SK-N-MC (cell line): ENCODE measurements at regions not wholly inside any gene's neighbourhood (a gene's known extent, or its start where the extent isn't known, plus 50 kb on each side); places are given as distances from the start of the nearest gene placed in this dataset.

Source experiments
- EZH2 ChIP-seq: fragments of 200-600 bp; sonication (generic); IDR thresholded peaks from one replicate; pipeline ENCODE4 v1.6.1; 2017; ENCODE audit warnings: antibody characterized with exemption
- POLR2AphosphoS5 ChIP-seq: IDR thresholded peaks from 2 replicates; pipeline ENCODE4 v1.6.1; 2012; ENCODE audit warnings: mild to moderate bottlenecking, low read depth, low read length, borderline replicate concordance

GRCh38 chr10:106513352-106513771, 651.1 kb downstream of the SORCS1 start:
- no peak for TF ChIP-seq POLR2AphosphoS5
- no peak for TF ChIP-seq EZH2
